ENCODE measurements at regions not wholly inside any gene's neighbourhood (a gene's known extent, or its start where the extent isn't known, plus 50 kb on each side); places are given as distances from the start of the nearest gene placed in this dataset.
"Not testable (repeated sequence)": the region's sequence is repeated elsewhere in the genome, so short reads cannot be mapped to it uniquely, and the experiment has no call there.

- no peak for TF ChIP-seq CTCF (IDR thresholded peaks at IDR 0.05)
Measured at GRCh38 chr12:60209933-60210332, 614.1 kb downstream of the SLC16A7 start.

GRCh38 chr12:60210756-60211155, 614.9 kb downstream of the SLC16A7 start:
- H3K27ac Mint-ChIP-seq: no peak overlapping the region
- H3K27me3 Mint-ChIP-seq: no peaks in the 10 kb centered on the region
- no peak for ATAC-seq

More at GRCh38 chr12:60209933-60210332, 614.1 kb downstream of the SLC16A7 start:
- H3K27ac Mint-ChIP-seq: no peak overlapping the region
- ChIA-PET CTCF (no interaction called here), POLR2A (no interaction called here)
- DNase-seq: no peak
- no peaks in the 10 kb centered on the region for H3K4me1 Mint-ChIP-seq (ENCODE audit: low read depth)
- no peaks in the 10 kb centered on the region for H3K27me3 Mint-ChIP-seq
- peaks cover 4% of the 10 kb centered on the region for H3K9me3 Mint-ChIP-seq
- H3K4me3 Mint-ChIP-seq: no peak overlapping the region
- ATAC-seq: no peak
- intact Hi-C loops (cut with micrococcal nuclease): no loop called here
- H3K36me3 Mint-ChIP-seq (ENCODE audit: low read depth): no peaks in the 10 kb centered on the region

GRCh38 chr12:60211244-60211643, 615.4 kb downstream of the SLC16A7 start:
- no peak for TF ChIP-seq CTCF (IDR thresholded peaks at IDR 0.05)
- DNase-seq (no peak), ATAC-seq (no peak)
- peaks cover 6% of the 10 kb centered on the region for H3K9me3 Mint-ChIP-seq
- H3K4me3 Mint-ChIP-seq: no peak overlapping the region
- ChIA-PET POLR2A (no interaction called here), CTCF (no interaction called here)
- H3K36me3 Mint-ChIP-seq (ENCODE audit: low read depth): no peaks in the 10 kb centered on the region
- intact Hi-C loops (cut with micrococcal nuclease): no loop called here
- no peak overlapping the region for H3K27ac Mint-ChIP-seq
- no peaks in the 10 kb centered on the region for H3K27me3 Mint-ChIP-seq
- no peaks in the 10 kb centered on the region for H3K4me1 Mint-ChIP-seq (ENCODE audit: low read depth)

More at GRCh38 chr12:60210756-60211155, 614.9 kb downstream of the SLC16A7 start:
- ChIA-PET CTCF (no interaction called here), POLR2A (no interaction called here)
- Mint-ChIP-seq H3K36me3 (ENCODE audit: low read depth) (no peaks in the 10 kb centered on the region), H3K4me1 (ENCODE audit: low read depth) (no peaks in the 10 kb centered on the region), H3K9me3 (peaks cover 6% of the 10 kb centered on the region), H3K4me3 (no peak overlapping the region)
- intact Hi-C loops (cut with micrococcal nuclease): no loop called here
- TF ChIP-seq CTCF (IDR thresholded peaks at IDR 0.05): no peak
- DNase-seq: no peak

GRCh38 chr12:60212159-60213000, 616.6 kb downstream of the SLC16A7 start:
- DNase-seq (no peak), ATAC-seq (no peak)
- ChIA-PET POLR2A (no interaction called here), CTCF (no interaction called here)
- H3K4me1 Mint-ChIP-seq (ENCODE audit: low read depth): no peaks in the 10 kb centered on the region
- H3K27ac Mint-ChIP-seq: no peak overlapping the region
- intact Hi-C loops (cut with micrococcal nuclease): no loop called here
- no peak for TF ChIP-seq CTCF (IDR thresholded peaks at IDR 0.05)
- no peaks in the 10 kb centered on the region for H3K36me3 Mint-ChIP-seq (ENCODE audit: low read depth)
- no peak overlapping the region for H3K4me3 Mint-ChIP-seq
- H3K9me3 Mint-ChIP-seq: peaks cover 6% of the 10 kb centered on the region
- H3K27me3 Mint-ChIP-seq: no peaks in the 10 kb centered on the region

- POLR2A ChIA-PET; ATAC-seq; H3K27me3 Mint-ChIP-seq; H3K36me3 Mint-ChIP-seq (ENCODE audit: low read depth); H3K27ac Mint-ChIP-seq; H3K4me3 Mint-ChIP-seq; H3K9me3 Mint-ChIP-seq; CTCF ChIA-PET; intact Hi-C loops (cut with micrococcal nuclease); DNase-seq; H3K4me1 Mint-ChIP-seq (ENCODE audit: low read depth): not testable (repeated sequence)
Measured at GRCh38 chr12:60213272-60213671, 617.4 kb downstream of the SLC16A7 start.
